ENCODE measurements at regions not wholly inside any gene's neighbourhood (a gene's known extent, or its start where the extent isn't known, plus 50 kb on each side); places are given as distances from the start of the nearest gene placed in this dataset.

DNA sequence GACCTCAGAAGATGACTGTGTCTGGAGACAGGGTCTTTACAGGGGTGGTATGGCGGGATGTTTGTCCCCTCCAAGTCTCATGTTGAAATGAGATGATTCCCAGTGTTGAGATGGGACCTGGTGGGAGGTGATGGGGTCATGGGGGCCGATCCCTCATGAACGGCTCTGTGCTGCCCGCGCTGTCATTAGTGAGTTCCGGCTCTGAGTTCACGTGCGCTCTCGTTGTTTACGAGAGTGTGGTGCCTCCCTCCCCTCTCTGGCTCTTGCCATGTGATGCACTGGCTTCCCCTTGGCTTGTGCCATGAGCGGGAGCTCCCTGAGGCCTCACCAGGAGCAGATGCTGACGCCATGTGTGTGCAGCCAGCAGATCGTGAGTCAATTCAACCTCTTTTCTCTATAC lies 830.8 kb downstream of the TBC1D22A start:
- TF ChIP-seq GATA2 (IDR thresholded peaks at IDR 0.05; ENCODE audit: low read depth, low read length) (no peak), GATA3 (IDR thresholded peaks at IDR 0.05; ENCODE audit: low read depth, low read length) (no peak)
